Activated naive CD4-positive, alpha-beta T cell treated with anti-CD3 and anti-CD28 coated beads, Interleukin-2, amount 10 ng/mL, durations not matched to agents 7 days and 5 days (primary cell): ENCODE measurements at regions not wholly inside any gene's neighbourhood (a gene's known extent, or its start where the extent isn't known, plus 50 kb on each side); places are given as distances from the start of the nearest gene placed in this dataset.

Experiments used
- CTCF ChIA-PET: fragments of 350-600 bp; sonication (Branson Sonifier 250); formaldehyde crosslinking; loops from one replicate; lab custom pipeline; 2021; ENCODE audit warnings: antibody characterized with exemption; lab: Charles Lee
- DNase-seq: peaks from one replicate; pipeline ENCODE4 v3.0.0-alpha.2; 2020
- H3K27ac Mint-ChIP-seq: one replicate; pipeline ENCODE4 v1.8.0; 2021; ENCODE audit warnings: mild to moderate bottlenecking, moderate library complexity, mixed read lengths
- H3K27me3 Mint-ChIP-seq: one replicate; pipeline ENCODE4 v1.8.0; 2021; ENCODE audit warnings: mild to moderate bottlenecking, mixed read lengths
- H3K36me3 Mint-ChIP-seq: one replicate; pipeline ENCODE4 v1.8.0; 2021; ENCODE audit warnings: mixed read lengths
- H3K4me1 Mint-ChIP-seq: one replicate; pipeline ENCODE4 v1.8.0; 2021; ENCODE audit warnings: mixed read lengths
- H3K4me3 Mint-ChIP-seq: one replicate; pipeline ENCODE4 v1.8.0; 2021; ENCODE audit warnings: mild to moderate bottlenecking, moderate library complexity, mixed read lengths
- H3K9me3 Mint-ChIP-seq: one replicate; pipeline ENCODE4 v1.8.0; 2021; ENCODE audit warnings: mixed read lengths

DNA sequence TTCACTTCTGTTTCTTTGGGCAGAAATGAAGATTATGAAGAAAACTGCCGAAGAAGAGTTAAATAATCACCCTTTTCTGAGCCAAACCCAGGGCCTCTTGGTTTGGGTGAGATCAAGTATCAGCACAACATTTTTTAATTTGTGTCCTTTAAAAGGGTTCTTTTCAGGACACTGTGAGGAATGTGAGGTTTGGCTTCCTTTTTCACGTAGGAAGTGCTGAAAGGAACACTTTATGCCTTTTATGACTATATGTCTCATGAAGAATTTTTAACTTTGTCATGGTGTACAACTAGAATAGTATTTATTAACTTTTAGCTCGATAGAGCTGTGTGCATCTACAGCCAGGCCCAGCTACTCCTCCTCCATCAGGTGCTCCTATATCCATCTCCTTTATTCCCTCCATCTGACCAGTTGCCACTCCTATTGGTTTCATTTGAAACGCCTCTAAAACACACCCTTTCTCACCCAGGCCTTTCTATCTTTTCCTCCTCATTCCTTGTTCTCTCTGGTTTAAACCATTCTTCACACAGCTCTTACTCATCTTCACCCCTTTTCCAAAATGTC lies 103.6 kb upstream of the LRIG3 start:
- H3K27ac Mint-ChIP-seq, result no peak overlapping the region
- DNase-seq, result no peak
- H3K9me3 Mint-ChIP-seq, result no peaks in the 10 kb centered on the region
- H3K27me3 Mint-ChIP-seq, result no peaks in the 10 kb centered on the region
- H3K4me3 Mint-ChIP-seq, result no peak overlapping the region
- CTCF ChIA-PET, result no interaction called here
- no peaks in the 10 kb centered on the region for H3K36me3 Mint-ChIP-seq
- H3K4me1 Mint-ChIP-seq, result no peaks in the 10 kb centered on the region

DNA sequence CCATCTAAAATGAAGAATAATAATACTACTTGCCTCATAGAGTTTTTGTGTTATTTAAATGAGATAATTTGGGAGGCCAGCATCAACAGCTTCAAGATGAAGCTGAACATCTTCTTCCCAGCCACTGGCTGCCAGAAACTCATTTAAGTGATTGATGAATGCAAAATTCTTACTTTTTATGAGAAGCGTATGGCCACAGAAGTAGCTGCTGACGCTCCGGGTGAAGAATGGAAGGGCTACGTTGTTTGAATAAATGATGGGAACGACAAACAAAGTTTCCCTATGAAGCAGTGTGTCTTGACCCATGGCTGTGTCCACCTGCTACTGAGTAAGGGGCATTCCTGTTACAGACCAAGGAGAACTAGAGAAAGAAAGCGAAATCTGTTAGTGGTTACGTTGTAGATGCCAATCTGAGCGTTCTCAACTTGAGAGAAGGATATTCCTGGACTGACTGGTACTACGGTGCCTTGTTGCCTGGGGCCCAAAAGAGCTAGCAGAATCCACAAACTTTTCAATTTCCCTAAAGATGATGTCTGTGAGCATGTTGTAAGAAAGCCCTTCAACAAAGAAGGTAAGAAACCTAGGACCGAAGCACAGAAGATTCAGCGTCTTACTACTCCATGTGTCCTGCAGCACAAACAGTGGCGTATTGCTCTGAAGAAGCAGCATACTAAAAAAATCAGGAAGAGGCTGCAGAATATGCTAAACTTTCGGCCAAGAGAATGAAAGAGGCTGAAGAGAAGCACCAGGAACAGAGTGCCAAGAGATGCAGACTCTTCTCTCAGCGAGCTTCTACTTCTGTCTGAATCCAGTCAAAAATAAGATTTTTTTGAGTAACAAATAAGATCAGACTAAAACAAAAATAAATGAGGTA lies 100.0 kb upstream of the LRIG3 start:
- Mint-ChIP-seq H3K36me3 (no peaks in the 10 kb centered on the region), H3K4me1 (no peaks in the 10 kb centered on the region), H3K27me3 (no peaks in the 10 kb centered on the region), H3K9me3 (no peaks in the 10 kb centered on the region), H3K4me3 (no peak overlapping the region), H3K27ac (no peak overlapping the region)
- no peak for DNase-seq
- CTCF ChIA-PET, result no interaction called here

DNA sequence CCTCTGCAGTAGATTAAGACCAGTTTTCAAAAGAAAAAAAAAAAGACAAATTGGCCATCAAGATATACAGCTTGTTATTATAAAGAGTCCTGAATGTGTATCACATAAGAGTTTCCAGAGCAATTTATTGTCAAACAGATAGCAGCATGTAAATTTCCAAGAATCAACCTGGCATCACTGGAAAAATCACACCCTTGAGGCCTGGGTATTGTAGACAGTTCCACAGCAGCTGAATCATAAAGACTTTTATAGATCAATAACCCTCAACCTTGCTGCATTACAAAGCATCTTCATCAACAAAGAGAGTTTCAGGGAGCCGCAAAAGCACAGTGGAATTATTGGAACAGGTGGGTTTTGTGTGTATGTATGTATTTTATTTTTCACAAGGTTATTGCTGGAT lies 94.6 kb upstream of the LRIG3 start:
- H3K27ac Mint-ChIP-seq, result no peak overlapping the region
- H3K27me3 Mint-ChIP-seq, result no peaks in the 10 kb centered on the region
- DNase-seq, result no peak
- H3K4me1 Mint-ChIP-seq, result no peaks in the 10 kb centered on the region
- H3K9me3 Mint-ChIP-seq, result peaks cover 1% of the 10 kb centered on the region
- H3K4me3 Mint-ChIP-seq, result no peak overlapping the region
- no peaks in the 10 kb centered on the region for H3K36me3 Mint-ChIP-seq
- CTCF ChIA-PET, result no interaction called here

GRCh38 chr12:59010941-59011340 lies 90.6 kb upstream of the LRIG3 start:
- Mint-ChIP-seq H3K27me3 (no peaks in the 10 kb centered on the region), H3K27ac (no peak overlapping the region), H3K9me3 (peaks cover 1% of the 10 kb centered on the region), H3K4me3 (no peak overlapping the region), H3K4me1 (no peaks in the 10 kb centered on the region), H3K36me3 (no peaks in the 10 kb centered on the region)
- CTCF ChIA-PET, result no interaction called here
- DNase-seq, result no peak

- Mint-ChIP-seq H3K36me3 (no peaks in the 10 kb centered on the region), H3K4me3 (no peak overlapping the region), H3K27ac (no peak overlapping the region), H3K4me1 (no peaks in the 10 kb centered on the region), H3K9me3 (peaks cover 1% of the 10 kb centered on the region), H3K27me3 (no peaks in the 10 kb centered on the region)
- DNase-seq, result no peak
- CTCF ChIA-PET, result no interaction called here
Observed at GRCh38 chr12:59010118-59010517, 89.8 kb upstream of the LRIG3 start.

DNA sequence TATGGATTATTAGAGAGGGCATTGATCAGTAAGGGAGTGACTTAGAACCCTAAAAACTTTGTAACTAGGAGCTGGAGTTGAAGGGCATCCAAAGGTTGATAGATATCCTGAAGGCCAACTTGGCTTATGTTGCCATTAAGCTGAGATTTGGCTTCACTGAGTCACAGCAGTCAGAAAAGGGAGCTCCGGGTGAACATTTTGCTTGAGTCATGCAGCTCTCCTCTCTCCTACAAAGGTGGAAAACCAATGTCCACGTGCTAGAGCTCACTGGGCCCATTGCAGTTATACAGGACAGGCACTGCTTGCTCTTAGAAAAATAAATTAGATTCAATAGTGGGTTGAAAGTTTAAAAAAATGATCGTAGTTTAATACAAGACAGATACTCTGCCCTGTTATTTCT lies 87.3 kb upstream of the LRIG3 start:
- Mint-ChIP-seq H3K9me3 (peaks cover 1% of the 10 kb centered on the region), H3K36me3 (no peaks in the 10 kb centered on the region), H3K4me3 (no peak overlapping the region), H3K27me3 (no peaks in the 10 kb centered on the region), H3K4me1 (no peaks in the 10 kb centered on the region), H3K27ac (no peak overlapping the region)
- DNase-seq, result no peak
- CTCF ChIA-PET, result no interaction called here

GRCh38 chr12:59005193-59005955 lies 85.1 kb upstream of the LRIG3 start:
- CTCF ChIA-PET, result no interaction called here
- H3K4me3 Mint-ChIP-seq, result no peak overlapping the region
- H3K4me1 Mint-ChIP-seq, result no peaks in the 10 kb centered on the region
- H3K27me3 Mint-ChIP-seq, result no peaks in the 10 kb centered on the region
- no peak overlapping the region for H3K27ac Mint-ChIP-seq
- DNase-seq, result no peak
- H3K9me3 Mint-ChIP-seq, result peaks cover under 1% of the 10 kb centered on the region
- H3K36me3 Mint-ChIP-seq, result no peaks in the 10 kb centered on the region

GRCh38 chr12:59004456-59004855 lies 84.2 kb upstream of the LRIG3 start:
- no peak for DNase-seq
- CTCF ChIA-PET, result no interaction called here

GRCh38 chr12:58995666-58996363 lies 75.5 kb upstream of the LRIG3 start:
- no peaks in the 10 kb centered on the region for H3K9me3 Mint-ChIP-seq
- no peaks in the 10 kb centered on the region for H3K27me3 Mint-ChIP-seq
- no peaks in the 10 kb centered on the region for H3K4me1 Mint-ChIP-seq
- no peak overlapping the region for H3K4me3 Mint-ChIP-seq
- CTCF ChIA-PET, result no interaction called here
- no peak for DNase-seq
- H3K27ac Mint-ChIP-seq, result no peak overlapping the region
- H3K36me3 Mint-ChIP-seq, result no peaks in the 10 kb centered on the region

More at GRCh38 chr12:59004456-59004855, 84.2 kb upstream of the LRIG3 start:
- no peaks in the 10 kb centered on the region for H3K9me3 Mint-ChIP-seq
- no peak overlapping the region for H3K4me3 Mint-ChIP-seq
- H3K4me1 Mint-ChIP-seq, result no peaks in the 10 kb centered on the region
- no peak overlapping the region for H3K27ac Mint-ChIP-seq
- no peaks in the 10 kb centered on the region for H3K27me3 Mint-ChIP-seq
- no peaks in the 10 kb centered on the region for H3K36me3 Mint-ChIP-seq

DNA sequence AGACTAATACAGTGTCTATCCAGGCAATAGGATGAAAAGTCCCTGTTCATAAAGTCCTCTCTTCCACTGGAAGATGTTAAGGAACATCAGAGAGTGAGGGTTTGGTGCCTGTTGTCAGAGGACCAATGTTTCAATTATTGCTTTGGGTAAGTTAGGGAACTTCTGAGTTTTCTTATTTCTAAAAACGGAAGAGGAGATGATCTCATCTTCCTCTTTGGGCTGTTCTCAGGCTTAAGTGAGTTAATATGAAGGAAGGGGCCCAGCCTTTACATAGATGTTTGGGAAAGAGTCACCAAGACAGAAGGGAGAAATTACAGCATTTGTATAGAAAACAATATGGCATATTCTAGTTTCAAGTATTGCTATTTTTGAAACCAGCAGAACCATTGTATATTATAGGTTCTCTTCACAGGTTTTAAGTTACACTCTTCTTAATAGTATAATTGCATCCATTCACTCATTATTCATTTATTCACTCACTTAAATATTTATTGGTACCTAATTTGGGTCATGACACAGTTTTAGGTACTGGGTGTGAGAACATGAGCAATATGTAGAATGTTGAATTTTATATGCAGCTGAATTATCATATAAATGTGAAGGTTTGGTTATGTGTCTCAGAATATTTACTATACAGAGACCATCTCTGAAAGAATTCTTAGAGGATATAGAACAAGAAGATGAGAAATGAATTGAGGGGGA lies 68.5 kb upstream of the LRIG3 start:
- no peak overlapping the region for H3K27ac Mint-ChIP-seq
- CTCF ChIA-PET, result no interaction called here
- no peaks in the 10 kb centered on the region for H3K36me3 Mint-ChIP-seq
- H3K4me3 Mint-ChIP-seq, result no peak overlapping the region
- no peaks in the 10 kb centered on the region for H3K27me3 Mint-ChIP-seq
- peaks cover 11% of the 10 kb centered on the region for H3K9me3 Mint-ChIP-seq
- no peak for DNase-seq
- no peaks in the 10 kb centered on the region for H3K4me1 Mint-ChIP-seq

- H3K4me3 Mint-ChIP-seq, result no peak overlapping the region
- CTCF ChIA-PET, result no interaction called here
- DNase-seq, result no peak
- peaks cover 2% of the 10 kb centered on the region for H3K9me3 Mint-ChIP-seq
- H3K4me1 Mint-ChIP-seq, result no peaks in the 10 kb centered on the region
- no peak overlapping the region for H3K27ac Mint-ChIP-seq
- H3K36me3 Mint-ChIP-seq, result no peaks in the 10 kb centered on the region
- H3K27me3 Mint-ChIP-seq, result no peaks in the 10 kb centered on the region
Observed at GRCh38 chr12:58981961-58982360, 61.7 kb upstream of the LRIG3 start.

DNA sequence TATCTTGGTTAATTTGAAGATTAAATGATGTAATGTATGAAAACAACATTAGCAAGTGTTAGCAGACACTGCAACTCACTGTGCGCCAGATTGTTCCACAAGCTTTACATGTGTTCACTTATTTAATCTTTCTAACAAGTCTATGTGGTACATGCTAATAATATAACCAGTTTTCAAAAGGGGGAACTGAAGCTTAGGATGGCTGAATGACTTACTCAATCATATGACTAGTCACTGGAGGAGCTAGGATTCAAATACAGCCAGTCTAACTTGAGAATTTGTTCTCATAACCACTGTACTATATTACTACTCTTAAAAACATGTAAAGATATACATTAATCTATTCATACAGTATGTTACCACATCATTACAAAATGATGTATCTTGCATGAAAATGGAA lies 60.5 kb upstream of the LRIG3 start:
- Mint-ChIP-seq H3K36me3 (no peaks in the 10 kb centered on the region), H3K4me1 (no peaks in the 10 kb centered on the region), H3K27me3 (no peaks in the 10 kb centered on the region), H3K4me3 (no peak overlapping the region), H3K27ac (no peak overlapping the region), H3K9me3 (peaks cover 2% of the 10 kb centered on the region)
- no peak for DNase-seq
- CTCF ChIA-PET, result no interaction called here

DNA sequence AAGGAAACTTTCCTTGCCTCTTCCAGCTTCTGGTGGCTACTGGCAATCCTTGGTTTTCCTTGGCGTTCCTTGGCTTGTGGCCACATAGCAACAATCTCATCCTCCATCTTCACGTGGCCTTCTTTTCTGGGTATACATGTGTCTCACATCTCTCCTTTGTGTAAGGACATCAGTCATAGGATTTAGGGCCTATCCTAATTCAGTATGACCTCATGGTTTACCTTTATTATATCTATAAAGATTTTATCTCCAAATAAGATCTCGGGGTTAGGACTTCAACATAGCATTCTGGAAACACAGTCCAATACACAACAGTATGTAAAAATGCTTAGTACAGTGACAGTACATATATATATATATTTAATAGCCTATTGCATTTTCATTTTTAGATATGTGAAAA lies 58.4 kb upstream of the LRIG3 start:
- DNase-seq, result no peak
- H3K36me3 Mint-ChIP-seq, result no peaks in the 10 kb centered on the region
- no peak overlapping the region for H3K4me3 Mint-ChIP-seq
- CTCF ChIA-PET, result no interaction called here
- no peaks in the 10 kb centered on the region for H3K4me1 Mint-ChIP-seq
- H3K27me3 Mint-ChIP-seq, result no peaks in the 10 kb centered on the region
- no peak overlapping the region for H3K27ac Mint-ChIP-seq
- no peaks in the 10 kb centered on the region for H3K9me3 Mint-ChIP-seq

- Mint-ChIP-seq H3K4me3 (no peak overlapping the region), H3K27ac (no peak overlapping the region), H3K36me3 (no peaks in the 10 kb centered on the region), H3K4me1 (no peaks in the 10 kb centered on the region), H3K27me3 (no peaks in the 10 kb centered on the region), H3K9me3 (no peaks in the 10 kb centered on the region)
- CTCF ChIA-PET, result no interaction called here
- no peak for DNase-seq
Observed at GRCh38 chr12:58977476-58977875, 57.2 kb upstream of the LRIG3 start.
